ENCODE measurements at regions not wholly inside any gene's neighbourhood (a gene's known extent, or its start where the extent isn't known, plus 50 kb on each side); places are given as distances from the start of the nearest gene placed in this dataset.

DNA sequence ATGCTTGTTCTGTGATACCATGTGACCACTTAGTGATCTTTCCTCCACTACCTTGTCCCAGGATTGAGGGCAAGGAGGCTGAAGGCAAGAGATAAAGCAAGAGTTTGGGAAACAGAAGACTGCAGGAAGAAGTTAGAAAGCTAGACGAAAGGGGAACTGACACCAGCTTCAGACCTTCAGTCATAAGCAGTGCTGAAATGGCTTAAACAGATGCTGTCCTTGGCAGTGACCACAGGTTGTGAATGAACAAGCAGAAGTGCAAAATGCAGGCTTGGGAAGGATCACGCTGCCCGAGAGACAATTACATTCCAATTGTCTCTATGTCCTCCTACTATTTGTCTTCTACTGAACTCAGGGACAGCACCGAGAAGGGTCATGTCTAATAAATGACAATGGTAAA lies 704.9 kb upstream of the AUTS2 start:
- TF ChIP-seq POLR2AphosphoS5 (IDR thresholded peaks at IDR 0.05; ENCODE audit: low read depth, low read length) = no peak
- no peak for TF ChIP-seq SIN3A (IDR thresholded peaks at IDR 0.05; ENCODE audit: borderline replicate concordance, insufficient read depth, low read length)
- no peak for TF ChIP-seq TAF1 (IDR thresholded peaks at IDR 0.05; ENCODE audit: borderline replicate concordance, insufficient read depth, low read length)
- TF ChIP-seq, protein P1, sequence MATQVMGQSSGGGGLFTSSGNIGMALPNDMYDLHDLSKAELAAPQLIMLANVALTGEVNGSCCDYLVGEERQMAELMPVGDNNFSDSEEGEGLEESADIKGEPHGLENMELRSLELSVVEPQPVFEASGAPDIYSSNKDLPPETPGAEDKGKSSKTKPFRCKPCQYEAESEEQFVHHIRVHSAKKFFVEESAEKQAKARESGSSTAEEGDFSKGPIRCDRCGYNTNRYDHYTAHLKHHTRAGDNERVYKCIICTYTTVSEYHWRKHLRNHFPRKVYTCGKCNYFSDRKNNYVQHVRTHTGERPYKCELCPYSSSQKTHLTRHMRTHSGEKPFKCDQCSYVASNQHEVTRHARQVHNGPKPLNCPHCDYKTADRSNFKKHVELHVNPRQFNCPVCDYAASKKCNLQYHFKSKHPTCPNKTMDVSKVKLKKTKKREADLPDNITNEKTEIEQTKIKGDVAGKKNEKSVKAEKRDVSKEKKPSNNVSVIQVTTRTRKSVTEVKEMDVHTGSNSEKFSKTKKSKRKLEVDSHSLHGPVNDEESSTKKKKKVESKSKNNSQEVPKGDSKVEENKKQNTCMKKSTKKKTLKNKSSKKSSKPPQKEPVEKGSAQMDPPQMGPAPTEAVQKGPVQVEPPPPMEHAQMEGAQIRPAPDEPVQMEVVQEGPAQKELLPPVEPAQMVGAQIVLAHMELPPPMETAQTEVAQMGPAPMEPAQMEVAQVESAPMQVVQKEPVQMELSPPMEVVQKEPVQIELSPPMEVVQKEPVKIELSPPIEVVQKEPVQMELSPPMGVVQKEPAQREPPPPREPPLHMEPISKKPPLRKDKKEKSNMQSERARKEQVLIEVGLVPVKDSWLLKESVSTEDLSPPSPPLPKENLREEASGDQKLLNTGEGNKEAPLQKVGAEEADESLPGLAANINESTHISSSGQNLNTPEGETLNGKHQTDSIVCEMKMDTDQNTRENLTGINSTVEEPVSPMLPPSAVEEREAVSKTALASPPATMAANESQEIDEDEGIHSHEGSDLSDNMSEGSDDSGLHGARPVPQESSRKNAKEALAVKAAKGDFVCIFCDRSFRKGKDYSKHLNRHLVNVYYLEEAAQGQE (IDR thresholded peaks at IDR 0.05; ENCODE audit: insufficient read depth in 1 of 2, low read depth in 2 of 2, low read length in 2 of 2) = no peak

Data from PFSK-1 (cell line).